ENCODE measurements at regions not wholly inside any gene's neighbourhood (a gene's known extent, or its start where the extent isn't known, plus 50 kb on each side); places are given as distances from the start of the nearest gene placed in this dataset.

- no peak for FAIRE-seq
These were observed 105.5 kb upstream of the CPLX2 start for GRCh38 chr5:175765858-175766257.

DNA sequence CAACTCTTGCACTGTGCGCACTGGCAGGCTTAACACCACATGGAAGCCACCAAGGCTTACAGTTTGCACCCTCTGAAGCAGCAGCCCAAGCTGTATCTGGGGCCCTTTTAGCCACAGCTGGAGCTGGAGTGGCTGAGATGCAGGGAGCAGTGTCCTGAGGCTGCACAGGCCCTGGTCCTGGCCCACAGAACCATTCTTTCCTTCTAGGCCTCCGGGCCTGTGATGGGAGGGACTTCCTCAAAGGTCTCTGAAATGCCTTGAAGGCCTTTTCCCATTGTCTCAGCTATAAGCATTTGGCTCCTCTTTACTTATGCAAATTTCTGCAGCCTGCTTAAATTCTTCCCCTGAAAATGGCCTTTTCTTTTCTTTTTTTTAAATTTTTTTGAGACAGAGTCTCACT is 104.4 kb upstream of the CPLX2 start:
- FAIRE-seq: no peak

GRCh38 chr5:175772747-175773533 is 98.4 kb upstream of the CPLX2 start:
- no peak for FAIRE-seq

DNA sequence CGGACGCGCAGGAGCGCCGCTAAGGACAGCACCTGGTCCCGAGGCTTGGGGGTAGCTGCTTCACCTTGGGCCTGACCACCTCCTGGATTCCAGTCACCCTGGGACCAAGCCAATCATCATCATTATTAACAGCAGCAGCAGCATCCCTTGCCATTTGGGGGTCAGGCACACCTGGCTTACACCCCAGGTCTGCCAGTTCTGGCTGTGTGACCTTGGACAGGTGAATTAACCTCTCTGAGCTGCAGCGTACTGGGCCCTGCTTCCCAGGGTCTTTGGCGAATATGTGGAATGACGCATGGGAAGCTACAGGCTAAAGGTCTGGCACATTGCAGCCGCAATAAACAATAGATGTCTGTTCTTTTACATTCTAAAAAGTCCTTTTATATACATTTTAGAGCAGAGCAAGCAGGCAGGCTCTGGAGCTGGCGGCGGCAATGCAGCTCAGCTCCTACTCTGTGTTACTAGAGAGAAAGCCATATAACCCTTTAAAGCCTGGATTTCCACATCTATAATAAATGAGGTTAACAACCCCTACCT is 97.8 kb upstream of the CPLX2 start:
- no peak for FAIRE-seq

DNA sequence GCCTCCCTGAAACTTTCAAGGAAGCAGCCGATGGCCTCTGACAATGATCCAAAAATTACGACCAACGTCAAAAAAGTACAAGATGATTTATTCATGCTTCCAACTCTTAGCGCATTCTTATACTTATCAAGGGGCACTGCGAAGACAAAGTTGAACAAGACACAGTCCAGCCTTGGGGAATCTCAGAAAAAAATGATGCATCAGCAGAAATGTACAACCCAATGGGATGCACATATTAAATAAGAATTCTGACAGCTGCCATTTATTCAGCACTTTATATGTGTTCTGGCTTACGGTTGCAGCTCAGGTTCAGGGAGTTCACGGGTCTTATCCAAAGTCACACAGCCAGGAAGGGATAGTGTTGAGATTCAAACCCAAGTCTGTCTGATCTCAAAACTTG is 96.0 kb upstream of the CPLX2 start:
- FAIRE-seq: no peak

DNA sequence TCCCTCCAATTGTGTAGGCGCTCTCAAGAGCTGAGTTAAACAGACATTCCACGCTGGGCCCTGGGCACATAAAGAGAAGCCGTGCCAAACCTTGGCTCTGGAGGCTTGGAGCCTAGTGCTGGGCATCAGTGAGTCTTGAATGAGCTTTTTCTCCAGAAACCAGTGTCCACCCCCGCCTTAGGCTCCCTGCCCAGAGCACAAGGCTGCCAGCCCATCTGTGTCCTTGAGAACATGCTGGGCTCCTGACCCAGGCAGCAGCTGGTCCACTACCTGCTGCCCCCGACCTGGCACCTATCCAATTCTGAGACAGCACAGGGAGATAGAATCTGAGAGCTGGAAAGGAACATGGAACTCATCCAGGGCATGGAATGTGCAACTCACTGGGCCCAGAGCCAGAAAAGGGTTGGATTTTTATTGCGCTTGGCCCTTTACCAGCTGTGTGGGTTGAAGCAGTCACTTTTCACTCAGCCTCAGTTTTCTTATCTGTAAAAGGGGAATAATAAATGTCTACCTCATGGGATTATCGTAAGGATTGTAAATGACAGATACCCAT is 92.4 kb upstream of the CPLX2 start:
- FAIRE-seq: no peak

- no peak for FAIRE-seq
These were observed 87.6 kb upstream of the CPLX2 start for GRCh38 chr5:175783739-175784138.

- no peak for FAIRE-seq
These were observed 87.1 kb upstream of the CPLX2 start for GRCh38 chr5:175784230-175784629.

DNA sequence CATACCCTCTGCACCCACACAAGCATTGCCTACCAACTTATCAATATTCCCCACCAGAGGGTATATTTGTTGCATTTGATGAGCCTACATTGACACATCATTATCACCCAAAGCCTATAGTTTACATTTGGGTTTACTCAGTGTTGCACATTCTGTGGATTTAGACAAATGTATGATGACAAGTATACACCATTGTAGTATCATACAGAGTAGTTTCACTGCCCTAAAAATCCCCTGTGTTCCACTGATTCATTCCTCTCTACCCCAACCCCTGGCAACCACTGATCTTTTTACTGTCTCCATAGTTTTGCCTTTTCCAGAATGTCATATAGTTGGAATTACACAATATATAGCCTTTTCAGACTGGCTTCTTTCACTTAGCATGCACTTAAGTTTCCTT is 85.7 kb upstream of the CPLX2 start:
- no peak for FAIRE-seq

DNA sequence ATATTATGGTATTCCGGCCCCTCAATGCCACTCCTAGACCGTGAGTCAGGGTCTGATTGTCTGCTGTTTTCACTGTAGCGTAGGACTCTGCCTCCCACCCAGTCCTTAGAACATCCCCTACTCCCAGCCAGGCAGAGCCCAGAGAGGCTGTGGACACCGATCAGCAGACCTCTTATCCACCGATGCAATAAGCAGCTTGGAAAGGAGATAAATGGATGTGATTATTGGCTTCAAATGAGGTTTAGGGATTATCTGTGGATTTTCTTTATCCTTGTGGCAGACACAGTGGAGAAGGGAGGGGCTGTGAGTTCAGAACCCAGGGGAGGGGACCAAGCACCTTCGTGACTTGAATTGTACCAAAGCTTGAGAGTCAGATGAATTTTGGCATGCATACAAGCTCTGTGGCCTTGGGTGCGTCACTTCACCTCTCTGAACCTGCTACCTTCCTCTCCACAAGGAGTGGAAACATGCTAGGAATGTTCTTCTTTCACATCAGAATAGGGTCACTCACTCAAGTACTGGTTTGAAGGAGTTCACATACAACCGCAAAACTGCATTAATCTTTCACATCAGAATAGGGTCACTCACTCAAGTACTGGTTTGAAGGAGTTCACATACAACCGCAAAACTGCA is 83.1 kb upstream of the CPLX2 start:
- FAIRE-seq: no peak

GRCh38 chr5:175789670-175790069 is 81.7 kb upstream of the CPLX2 start:
- no peak for FAIRE-seq

DNA sequence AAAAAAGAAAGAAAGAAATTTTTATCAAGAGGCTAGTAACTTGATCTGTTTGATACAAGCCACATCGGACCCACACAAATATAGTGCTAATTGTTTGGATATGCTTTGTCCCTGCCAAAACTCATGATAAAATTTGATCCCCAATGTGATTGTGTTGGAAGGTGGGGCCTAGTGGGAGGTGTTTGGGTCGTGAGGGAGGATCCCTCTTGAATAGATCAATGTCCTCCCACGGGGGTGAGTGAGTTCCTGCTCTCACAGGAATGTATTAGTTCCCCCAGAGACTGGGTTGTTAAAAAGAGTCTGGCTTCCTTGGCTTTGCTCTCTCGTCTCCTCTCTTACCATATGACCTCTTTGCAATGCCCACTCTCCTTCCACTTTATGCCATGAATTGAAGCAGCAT is 80.6 kb upstream of the CPLX2 start:
- no peak for FAIRE-seq

DNA sequence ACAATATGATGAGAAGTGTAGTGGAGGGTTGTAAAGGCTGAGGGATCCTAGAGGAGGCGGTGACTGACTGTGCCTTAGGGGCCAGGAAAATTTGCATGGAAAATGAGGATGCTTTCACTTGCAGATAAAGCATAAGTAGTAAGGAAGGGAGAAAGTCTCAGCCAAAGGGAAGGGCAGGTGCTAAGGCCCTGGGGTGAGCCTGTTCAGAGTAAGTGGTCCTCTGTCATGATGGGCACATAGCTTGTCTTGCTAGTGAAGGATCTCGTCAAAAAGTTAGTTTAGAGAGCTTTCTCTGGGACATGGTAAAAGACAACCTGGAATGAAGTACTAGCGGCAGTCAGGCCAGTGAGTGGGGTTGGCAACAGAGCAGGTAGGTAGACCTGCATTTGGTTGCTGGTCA is 75.4 kb upstream of the CPLX2 start:
- FAIRE-seq: no peak

DNA sequence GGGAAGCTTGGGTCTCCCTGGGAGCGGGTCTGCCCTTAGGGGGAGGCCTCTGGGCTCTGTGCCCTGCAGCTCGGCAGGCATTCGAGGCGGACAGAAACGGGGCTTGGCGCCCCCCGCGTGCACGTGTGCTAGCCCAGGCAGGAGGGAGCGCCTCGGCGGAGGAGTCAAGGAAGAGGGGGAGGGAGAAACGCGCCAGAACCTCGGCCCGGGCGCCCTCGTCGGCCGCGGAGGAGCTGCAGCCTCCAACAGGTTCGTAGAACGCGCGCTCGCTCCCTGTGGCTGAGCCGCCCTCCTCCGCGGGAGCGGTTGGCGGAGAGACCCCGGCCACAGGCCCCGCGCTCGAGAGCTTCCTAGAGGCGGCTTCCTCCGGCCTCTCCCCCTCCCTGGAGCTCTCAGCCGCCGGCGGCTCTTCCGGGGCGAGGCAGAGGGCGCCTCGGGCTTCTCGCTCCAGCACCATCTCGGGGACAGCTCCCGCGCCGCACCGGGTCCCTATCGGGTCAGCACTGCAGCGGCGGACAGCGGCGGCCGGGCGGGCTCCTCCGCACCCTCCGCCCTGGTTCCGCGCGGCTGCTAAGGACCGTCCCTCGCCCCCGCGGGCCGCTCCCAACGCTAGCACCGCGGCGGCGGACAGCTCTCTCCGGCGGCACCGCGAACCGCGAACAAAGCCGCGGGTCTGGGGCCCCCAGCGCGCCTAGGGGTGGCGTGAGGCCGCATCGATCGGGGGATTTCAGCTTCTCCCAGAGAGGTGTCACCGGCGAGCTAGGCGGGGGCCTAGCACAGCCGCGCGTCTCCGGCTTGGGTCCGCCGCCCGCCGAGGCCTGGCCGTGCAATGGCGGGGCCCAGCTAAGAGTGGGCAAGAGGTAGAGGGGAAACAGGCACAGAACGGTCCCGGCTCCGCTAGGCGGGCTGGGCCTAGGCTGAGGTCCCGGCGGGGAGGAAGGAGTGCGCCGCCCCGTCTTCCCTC is 74.6 kb upstream of the CPLX2 start:
- FAIRE-seq: no peak

GRCh38 chr5:175797521-175798038 is 73.8 kb upstream of the CPLX2 start:
- peak; percentile 17 for FAIRE-seq

DNA sequence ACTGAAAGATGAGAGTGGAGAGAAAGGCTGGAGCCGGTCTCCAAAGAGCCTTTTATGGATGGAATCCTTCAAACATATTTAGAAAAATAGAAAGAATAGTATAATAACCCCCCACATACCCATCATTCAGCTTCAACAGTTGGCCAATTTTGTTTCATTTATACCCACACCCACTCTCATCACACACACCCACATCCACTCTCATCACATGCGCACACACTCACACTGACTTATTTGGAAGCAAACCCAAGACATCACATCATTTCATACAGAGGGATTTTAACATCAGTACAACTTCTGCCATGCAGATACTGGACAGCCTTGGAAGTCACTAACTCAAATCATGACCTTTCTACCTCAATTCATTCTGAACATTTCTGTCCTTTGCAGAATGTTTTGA is 72.8 kb upstream of the CPLX2 start:
- FAIRE-seq: peak; percentile 38

GRCh38 chr5:175800656-175801081 is 70.7 kb upstream of the CPLX2 start:
- FAIRE-seq: no peak

- FAIRE-seq: no peak
These were observed 69.0 kb upstream of the CPLX2 start for GRCh38 chr5:175802361-175802760.

DNA sequence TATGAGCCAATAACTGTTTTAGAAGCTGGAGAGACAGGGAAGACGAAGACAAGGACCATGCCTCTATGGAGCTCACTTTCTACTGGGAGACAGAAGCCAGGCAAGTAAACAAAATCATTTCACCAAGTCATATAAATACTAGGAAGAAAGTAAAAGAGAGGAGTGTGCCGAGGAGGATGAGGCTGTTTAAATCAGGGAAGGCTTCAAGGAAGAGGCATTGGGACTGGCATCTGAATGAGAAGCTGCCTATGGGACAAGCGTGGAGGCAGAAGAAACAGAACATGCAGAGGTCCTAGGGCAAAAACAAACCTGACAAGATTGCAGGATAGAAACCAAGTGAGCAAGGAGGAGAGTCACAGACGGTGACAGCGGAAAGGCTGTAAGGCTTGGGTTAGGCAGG is 68.1 kb upstream of the CPLX2 start:
- no peak for FAIRE-seq

DNA sequence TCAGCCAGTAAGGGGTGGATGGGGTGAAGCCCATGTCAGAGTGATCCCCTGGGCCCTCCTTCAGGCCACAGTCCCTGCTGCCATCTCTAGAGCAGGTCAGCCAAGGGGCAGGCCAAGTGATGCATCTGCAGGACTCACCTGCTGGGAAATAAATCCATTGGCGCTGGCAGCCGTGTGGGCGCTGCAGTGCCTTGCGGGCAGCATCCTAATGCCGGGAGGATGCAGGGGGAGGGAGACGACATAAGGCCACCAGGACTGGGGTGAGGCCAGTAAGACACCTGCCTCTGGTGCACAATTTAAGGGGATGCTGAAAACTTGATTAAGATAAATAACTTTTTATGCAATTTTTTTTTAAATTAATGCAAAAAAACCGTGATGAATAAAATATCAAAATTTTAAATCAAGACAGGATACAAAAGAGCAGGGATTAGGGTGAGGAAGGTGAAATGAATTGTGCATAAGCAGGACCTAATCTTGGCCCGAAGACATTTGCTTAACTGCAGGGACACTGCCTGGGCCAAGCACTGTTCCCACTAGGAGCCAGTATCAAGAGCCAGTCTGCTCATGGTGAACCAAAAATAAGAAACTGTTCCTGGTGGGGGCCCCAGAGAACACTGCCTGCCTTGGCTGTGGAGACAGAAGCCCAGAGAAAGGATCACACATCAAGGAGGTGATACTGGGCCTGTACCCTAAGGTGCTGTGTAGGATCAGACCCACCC is 67.5 kb upstream of the CPLX2 start:
- no peak for FAIRE-seq

- no peak for FAIRE-seq
These were observed 65.9 kb upstream of the CPLX2 start for GRCh38 chr5:175805256-175806011.
